Tibial artery (tissue), 4 donors: ENCODE measurements at regions not wholly inside any gene's neighbourhood (a gene's known extent, or its start where the extent isn't known, plus 50 kb on each side); places are given as distances from the start of the nearest gene placed in this dataset.
"Not testable (repeated sequence)": the region's sequence is repeated elsewhere in the genome, so short reads cannot be mapped to it uniquely, and the experiment has no call there.

ENCODE experiments used
- DNase-seq, 2 donors: peaks; one replicate each; pipeline ENCODE4 v3.0.0-alpha.2; 2019
- H3K27ac ChIP-seq, 2 donors: fragments of 200-600 bp; sonication (generic) in 1 of 2; 1 replicate in 1 of 2; 2 replicates in 1 of 2; pipeline ENCODE4 v1.5.1; 2018 to 2019; ENCODE audit warnings: mild to moderate bottlenecking in 1 of 2
- H3K27me3 ChIP-seq, 2 donors: fragments of 200-600 bp; sonication (generic) in 1 of 2; one replicate each; pipeline versions ENCODE4 v1.5.1 to v1.6.0; 2016 to 2019
- H3K36me3 ChIP-seq, 3 donors: fragments of 200-600 bp; sonication (generic) in 2 of 3; one replicate each; pipeline ENCODE4 v1.5.1; 2016 to 2019; ENCODE audit warnings: mild to moderate bottlenecking in 2 of 3
- H3K4me1 ChIP-seq, 4 donors: fragments of 200-600 bp; sonication (generic) in 2 of 4; 1 replicate in 3 of 4; 2 replicates in 1 of 4; pipeline ENCODE4 v1.5.1; 2016 to 2019
- H3K4me3 ChIP-seq, 2 donors: fragments of 200-600 bp; sonication (generic) in 1 of 2; 1 replicate in 1 of 2; 2 replicates in 1 of 2; pipeline ENCODE4 v1.5.1; 2018 to 2019; ENCODE audit warnings: mild to moderate bottlenecking in 2 of 2
- H3K9me3 ChIP-seq, 3 donors: fragments of 200-600 bp; sonication (generic) in 1 of 3; one replicate each; pipeline ENCODE4 v1.5.1; 2016 to 2019
- CTCF ChIP-seq, 2 experiments: fragments of 200-600 bp in 1 of 2; fragments of 450-650 bp in 1 of 2; IDR thresholded peaks; one replicate each; pipeline ENCODE4 v1.5.1; 2017 to 2019; ENCODE audit warnings: antibody characterized with exemption in 2 of 2, mild to moderate bottlenecking in 1 of 2, moderate library complexity in 1 of 2
- intact Hi-C: fragments of 100-400 bp; cut with DNase I; formaldehyde crosslinking; loops from one replicate; pipeline ENCODE4 v1.15.0; 2023; ENCODE audit warnings: low total_unique reads

- Histone ChIP-seq H3K36me3 (no peaks in the 10 kb centered on the region), H3K4me1 (no peaks in the 10 kb centered on the region), H3K9me3 (no peaks in the 10 kb centered on the region), H3K27ac (no peak overlapping the region), H3K4me3 (no peak overlapping the region), H3K27me3 (no peaks in the 10 kb centered on the region)
- intact Hi-C loops: no loop called here
- DNase-seq: no peak
- TF ChIP-seq CTCF (IDR thresholded peaks at IDR 0.05): no peak
These were observed 996.3 kb downstream of the TAF11L14 start for GRCh38 chr5:18630458-18631045.

GRCh38 chr5:18652404-18653215 lies 1018.4 kb downstream of the TAF11L14 start:
- H3K36me3 ChIP-seq: no peaks in the 10 kb centered on the region

GRCh38 chr5:18653216-18653752 lies 1019.0 kb downstream of the TAF11L14 start:
- Histone ChIP-seq H3K27me3 (no peaks in the 10 kb centered on the region), H3K36me3 (no peaks in the 10 kb centered on the region), H3K27ac (no peak overlapping the region), H3K4me1 (no peaks in the 10 kb centered on the region), H3K4me3 (no peak overlapping the region), H3K9me3 (peaks cover 0 to 4% (median 0%) of the 10 kb centered on the region in 3 donors)
- intact Hi-C loops: no loop called here
- DNase-seq: no peak
- no peak for TF ChIP-seq CTCF (IDR thresholded peaks at IDR 0.05)

More at GRCh38 chr5:18652404-18653215, 1018.4 kb downstream of the TAF11L14 start:
- no peak for TF ChIP-seq CTCF (IDR thresholded peaks at IDR 0.05)
- no peaks in the 10 kb centered on the region for H3K4me1 ChIP-seq
- H3K9me3 ChIP-seq: peaks cover 0 to 4% (median 0%) of the 10 kb centered on the region in 3 donors
- H3K27ac ChIP-seq: no peak overlapping the region
- intact Hi-C loops: no loop called here
- DNase-seq: no peak
- H3K27me3 ChIP-seq: no peaks in the 10 kb centered on the region
- no peak overlapping the region for H3K4me3 ChIP-seq

GRCh38 chr5:18660511-18660910 lies 1026.3 kb downstream of the TAF11L14 start:
- TF ChIP-seq CTCF (IDR thresholded peaks at IDR 0.05): no peak
- Histone ChIP-seq H3K36me3 (no peaks in the 10 kb centered on the region), H3K4me3 (no peak overlapping the region), H3K9me3 (no peaks in the 10 kb centered on the region), H3K27me3 (no peaks in the 10 kb centered on the region), H3K4me1 (no peaks in the 10 kb centered on the region), H3K27ac (no peak overlapping the region)
- intact Hi-C loops: no loop called here
- no peak for DNase-seq

- no peaks in the 10 kb centered on the region for H3K9me3 ChIP-seq
- no peaks in the 10 kb centered on the region for H3K36me3 ChIP-seq
- no peak for DNase-seq
- TF ChIP-seq CTCF (IDR thresholded peaks at IDR 0.05): no peak
- H3K4me3 ChIP-seq: no peak overlapping the region
- H3K4me1 ChIP-seq: no peaks in the 10 kb centered on the region
- intact Hi-C loops: no loop called here
- H3K27me3 ChIP-seq: no peaks in the 10 kb centered on the region
- H3K27ac ChIP-seq: no peak overlapping the region
These were observed 1028.0 kb downstream of the TAF11L14 start for GRCh38 chr5:18662231-18662630.

- H3K4me3 ChIP-seq, H3K27ac ChIP-seq, H3K4me1 ChIP-seq, intact Hi-C loops, DNase-seq, H3K36me3 ChIP-seq, H3K27me3 ChIP-seq, H3K9me3 ChIP-seq: not testable (repeated sequence)
These were observed 1040.0 kb downstream of the TAF11L14 start for GRCh38 chr5:18674212-18674611.
